GM19468 (cell line): ENCODE measurements at regions not wholly inside any gene's neighbourhood (a gene's known extent, or its start where the extent isn't known, plus 50 kb on each side); places are given as distances from the start of the nearest gene placed in this dataset.
"Not testable (repeated sequence)": the region's sequence is repeated elsewhere in the genome, so short reads cannot be mapped to it uniquely, and the experiment has no call there.

Source experiments
- ATAC-seq: cut with Tn5 transposase; IDR thresholded peaks from one replicate; pipeline ENCODE4 v1.9.1; 2021; ENCODE audit warnings: mild to moderate bottlenecking, moderate library complexity, moderate number of reproducible peaks; ENCODE audit not compliant: unreplicated experiment; ENCODE audit errors: extremely low read depth

DNA sequence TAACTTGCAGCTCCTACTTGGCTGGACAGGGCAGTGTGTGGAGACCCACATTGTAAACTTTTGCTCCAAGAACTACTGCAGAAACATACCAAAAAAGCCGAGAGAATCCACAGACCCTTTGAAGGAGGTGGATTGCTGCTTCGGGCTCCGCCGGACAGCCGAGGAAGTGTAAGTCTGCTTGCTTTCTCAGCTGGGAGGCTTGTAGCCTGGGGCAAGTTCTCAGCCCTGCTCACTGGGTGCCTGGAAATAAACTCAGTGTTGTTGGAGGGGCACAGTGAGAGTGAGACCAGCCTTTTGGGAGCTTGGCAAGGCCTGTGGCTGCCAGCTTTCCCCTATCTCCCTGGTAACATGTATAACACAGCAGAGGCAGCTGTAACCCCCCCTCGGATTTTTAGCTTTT lies 215.6 kb downstream of the SYK start:
- ATAC-seq: no peak

DNA sequence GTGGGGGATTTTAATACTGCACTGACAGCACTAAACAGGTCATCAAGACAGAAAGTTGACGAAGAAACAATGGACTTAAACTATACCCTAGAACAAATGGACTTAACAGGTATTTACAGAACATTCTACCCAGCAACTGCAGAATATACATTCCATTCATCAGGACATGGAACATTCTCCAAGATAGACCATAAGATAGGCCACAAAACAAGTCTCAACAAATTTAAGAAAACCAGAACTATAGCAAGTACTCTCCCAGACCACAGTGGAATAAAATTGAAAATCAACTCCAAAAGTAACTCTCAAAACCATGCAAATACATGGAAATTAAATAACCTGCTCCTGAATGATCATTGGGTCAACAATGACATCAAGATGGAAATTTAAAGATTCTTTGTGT lies 218.3 kb downstream of the SYK start:
- not testable (repeated sequence) for ATAC-seq

DNA sequence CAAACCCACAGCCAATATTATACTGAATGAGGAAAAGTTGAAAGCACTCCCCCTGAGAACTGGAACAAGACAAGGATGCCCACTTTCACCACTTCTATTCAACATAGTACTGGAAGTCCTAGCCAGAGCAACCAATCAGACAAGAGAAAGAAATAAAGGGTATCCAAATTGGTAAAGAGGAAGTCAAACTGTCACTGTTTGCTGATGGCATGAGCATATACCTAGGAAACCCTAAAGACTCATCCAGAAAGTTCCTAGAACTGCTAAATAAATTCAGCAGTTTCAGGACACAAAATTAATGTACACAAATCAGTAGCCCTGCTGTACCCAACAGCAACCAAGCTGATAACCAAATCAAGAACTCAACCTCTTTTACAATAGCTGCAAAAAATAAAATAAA lies 220.0 kb downstream of the SYK start:
- not testable (repeated sequence) for ATAC-seq

DNA sequence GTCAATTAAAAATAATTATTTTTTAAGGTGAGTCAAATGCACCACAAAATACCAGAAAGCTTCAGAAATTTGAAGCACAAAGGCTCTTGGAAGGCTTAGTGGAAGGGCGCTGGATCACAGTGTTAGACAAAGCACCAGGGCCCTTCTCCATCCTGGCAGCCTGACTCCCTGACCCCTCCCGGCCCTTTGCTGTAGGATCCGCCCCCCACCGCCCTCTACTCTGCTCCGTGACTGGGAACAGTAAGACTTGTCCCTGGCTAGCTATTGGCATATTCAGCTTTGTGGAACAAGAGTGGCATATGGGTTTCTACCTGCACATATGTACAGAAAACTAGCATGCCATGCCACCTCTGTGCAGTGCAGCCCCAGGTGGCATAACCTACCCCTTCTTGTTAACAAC lies 222.1 kb downstream of the SYK start:
- no peak for ATAC-seq

DNA sequence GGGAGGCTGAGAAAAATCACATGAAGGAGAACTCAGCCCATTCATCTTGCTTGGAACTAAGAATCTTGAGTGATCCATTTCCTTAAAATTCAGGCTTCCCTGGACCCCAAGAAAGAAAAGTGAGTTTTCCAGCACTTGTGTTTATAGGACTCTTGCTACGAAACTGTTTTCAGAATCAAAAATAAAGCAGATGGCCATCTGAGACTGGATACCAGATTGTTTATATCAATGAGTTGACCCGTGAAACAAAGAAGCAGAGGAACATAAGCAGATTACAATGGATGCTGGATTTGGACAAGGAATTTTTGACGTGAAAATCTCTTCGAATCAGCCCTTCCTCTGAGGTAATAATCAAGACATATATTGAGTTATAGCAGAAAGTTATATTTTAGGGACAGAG lies 223.2 kb downstream of the SYK start:
- ATAC-seq: no peak

DNA sequence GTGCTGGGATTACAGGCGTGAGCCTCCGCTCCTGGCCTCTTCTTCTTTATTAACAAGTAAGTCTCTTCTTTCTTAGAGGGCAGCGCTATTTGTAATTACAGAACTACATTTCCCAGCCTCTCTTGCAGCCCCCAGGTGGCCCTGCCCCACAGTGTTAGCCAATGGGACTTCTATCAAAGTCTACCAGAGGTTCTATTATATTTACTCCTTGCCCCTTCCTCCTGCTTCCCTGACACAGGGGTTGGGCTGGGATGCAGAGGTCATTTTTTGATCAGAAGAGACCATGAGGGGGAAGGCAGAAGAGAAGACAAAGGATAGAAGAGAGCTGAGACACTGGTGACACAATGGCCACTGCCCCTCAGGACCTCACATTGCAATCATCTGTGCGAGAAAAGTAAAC lies 224.2 kb downstream of the SYK start:
- ATAC-seq: no peak

DNA sequence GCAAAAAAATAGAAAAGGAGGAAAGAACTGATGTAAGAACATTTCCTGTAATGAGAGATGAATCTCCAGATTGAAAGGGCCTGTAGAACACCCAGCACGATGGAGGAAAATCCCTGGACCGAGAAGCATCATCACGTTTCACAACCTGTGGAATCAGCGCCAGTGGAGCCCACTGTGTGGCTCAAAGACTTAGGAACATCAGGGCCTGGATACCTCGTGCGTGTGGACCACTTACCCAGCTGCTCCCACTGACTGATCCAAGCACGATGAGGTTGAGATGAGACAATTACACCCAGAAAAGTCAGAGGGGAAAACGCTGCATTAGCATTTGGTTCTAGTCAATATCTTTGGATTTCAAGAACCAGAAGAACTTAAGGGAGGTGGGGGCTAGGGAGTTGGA lies 224.6 kb downstream of the SYK start:
- no peak for ATAC-seq

DNA sequence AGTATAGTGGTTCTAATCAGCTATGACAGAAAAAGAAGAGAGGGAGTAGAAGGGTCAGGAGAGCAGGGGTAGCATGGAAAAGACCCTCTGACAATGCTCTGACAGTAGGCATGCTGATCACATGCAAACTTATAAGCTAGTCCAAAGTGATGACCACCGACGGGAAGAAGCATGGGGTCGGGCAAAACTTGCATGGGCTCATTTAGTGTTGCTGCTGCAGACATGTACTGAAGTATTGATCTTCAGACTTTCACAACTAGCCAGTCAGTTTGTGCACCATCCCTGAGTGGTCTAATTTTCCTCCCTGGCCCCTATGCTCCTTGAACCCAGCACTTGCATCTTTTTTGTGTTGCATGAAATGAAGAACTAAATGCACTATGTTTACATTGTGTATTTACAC lies 225.4 kb downstream of the SYK start:
- ATAC-seq: no peak

DNA sequence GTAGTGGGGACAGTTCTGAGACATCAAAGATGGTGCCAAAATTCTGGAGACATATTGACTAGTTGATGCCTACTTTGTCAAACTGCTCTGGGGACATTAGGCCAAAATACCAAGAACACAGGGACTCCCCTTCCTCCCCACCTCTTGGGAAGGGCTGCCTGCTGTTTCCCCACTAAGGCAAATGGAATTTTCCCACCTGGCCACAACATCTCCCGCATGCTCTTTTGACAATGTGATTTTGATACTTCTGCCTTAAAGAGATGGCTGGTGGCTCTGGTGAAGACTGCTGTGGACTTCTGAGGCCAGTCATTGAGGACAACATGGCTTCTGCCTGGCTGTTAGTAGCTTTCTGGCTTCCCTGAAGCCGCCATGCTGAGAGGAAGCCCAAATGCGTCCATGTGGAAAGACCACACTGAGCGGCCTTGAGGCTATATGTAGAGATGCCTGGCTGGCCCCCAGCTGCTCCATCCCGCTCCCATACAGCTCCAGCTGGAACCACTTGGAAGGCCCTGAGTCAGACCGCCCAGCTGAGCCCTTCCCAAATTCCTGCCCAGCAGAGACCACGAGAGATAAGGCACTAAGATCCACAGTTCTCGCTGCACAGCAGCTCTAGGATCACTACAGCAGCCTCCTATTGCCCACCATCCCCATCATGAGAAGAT lies 226.7 kb downstream of the SYK start:
- no peak for ATAC-seq

DNA sequence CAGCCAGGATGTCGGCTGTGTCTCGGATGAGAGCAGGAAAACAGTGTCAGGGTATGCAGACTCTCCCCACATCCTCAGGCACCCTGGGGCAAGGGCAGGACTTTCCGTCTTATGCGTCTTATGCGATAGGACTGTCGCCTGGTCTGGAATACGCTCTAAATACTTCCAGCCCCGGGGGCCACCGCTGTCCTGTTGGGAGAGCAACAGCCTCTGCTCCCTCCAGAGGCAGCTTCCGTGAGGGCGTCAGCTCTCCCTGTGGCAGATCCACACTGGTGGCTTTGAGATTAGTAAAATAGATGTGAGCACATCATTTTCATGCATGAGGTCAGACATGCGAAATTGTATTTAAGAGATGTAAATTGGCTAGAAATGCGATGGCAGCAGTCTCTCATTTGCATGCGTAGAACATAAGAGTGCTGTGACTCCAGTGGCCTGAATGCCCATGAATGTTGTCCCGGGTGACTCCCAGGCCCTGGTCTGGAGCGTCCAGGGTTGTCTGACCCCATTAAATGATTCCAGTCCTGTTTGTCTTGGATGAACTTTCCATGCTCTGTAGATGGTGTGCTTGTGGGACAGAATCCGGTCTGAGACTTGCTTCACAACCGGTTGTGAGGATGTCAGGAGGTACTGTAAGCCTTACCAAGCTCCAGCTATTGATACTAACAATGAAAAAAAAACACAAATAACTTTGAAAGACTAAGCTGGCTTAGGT lies 228.2 kb downstream of the SYK start:
- no peak for ATAC-seq

DNA sequence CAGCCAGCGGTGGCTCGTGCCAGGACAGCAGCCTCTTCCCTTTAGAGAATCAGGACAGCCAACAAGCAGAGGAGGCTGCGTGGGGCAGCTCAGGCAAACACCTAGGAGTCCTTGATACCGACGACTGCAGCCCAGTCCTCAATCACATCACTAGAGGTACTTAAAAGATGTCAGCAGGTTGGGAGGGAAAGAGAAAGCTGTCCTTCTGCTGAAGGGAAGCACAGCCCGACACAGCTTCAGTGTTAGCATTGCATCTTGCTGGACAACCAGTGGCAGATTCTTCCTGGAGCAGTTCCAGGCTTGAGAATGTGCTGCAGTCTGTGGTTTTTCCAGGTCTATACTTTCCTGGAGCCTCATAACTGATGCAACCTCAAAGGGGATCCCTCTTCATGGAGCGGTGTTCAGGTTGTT lies 230.5 kb downstream of the SYK start:
- no peak for ATAC-seq

DNA sequence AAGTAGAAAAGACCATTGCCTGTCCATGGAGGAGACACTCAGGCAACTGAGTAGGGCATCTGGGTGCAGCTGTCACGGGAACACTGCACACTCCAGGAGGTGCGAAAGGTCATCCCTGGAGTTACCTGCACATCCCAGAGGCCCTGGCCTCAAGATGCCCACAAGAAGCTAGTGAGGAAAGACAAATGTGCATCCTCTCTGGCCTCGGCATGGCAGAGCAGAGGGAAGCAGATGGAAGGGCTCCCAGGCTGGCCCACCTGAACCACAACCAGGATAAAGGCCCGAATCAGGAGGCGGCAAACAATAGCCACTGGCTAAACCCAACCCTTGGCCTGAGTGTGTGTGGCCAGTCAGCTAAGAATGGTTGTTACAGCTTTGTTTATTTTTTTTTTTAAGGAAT lies 231.7 kb downstream of the SYK start:
- no peak for ATAC-seq

DNA sequence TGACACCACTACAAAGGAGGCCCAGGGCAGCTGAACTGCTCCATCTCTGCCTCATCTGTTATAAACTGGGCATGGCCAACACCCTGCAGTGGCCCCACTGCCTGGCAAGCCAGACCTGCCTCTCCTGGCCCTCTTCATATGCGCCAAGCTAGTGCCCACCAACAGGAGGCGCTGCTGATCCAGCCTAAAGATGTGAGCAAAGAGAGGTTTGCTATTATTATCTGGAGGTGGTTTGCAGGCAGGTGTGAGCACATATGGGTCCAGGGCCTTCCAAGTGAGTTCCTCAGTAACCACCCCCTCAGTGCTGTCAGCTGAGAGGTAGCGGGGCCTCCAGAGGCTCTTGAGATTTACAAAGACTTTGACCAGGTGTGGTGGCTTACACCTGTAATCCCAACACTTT lies 232.2 kb downstream of the SYK start:
- ATAC-seq: no peak

DNA sequence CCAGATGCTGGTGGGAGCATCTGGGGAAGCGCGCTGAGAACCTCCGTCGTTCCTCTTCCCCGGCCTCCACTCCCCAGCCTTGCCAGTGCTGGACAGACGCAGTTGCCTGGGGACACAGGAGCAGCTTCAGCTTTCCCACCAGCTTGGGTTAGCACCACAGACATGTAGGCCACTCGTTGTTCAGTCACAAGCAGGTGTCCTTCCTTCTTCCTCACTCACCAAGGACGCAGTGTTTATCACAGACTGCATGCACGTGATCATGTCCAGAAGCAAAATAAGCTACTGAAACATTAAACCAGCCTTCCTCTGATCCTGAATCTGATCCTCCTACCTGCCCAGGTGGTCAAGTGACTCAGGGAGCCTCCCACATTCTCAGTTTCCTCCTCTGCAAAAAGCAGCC lies 232.9 kb downstream of the SYK start:
- no peak for ATAC-seq

DNA sequence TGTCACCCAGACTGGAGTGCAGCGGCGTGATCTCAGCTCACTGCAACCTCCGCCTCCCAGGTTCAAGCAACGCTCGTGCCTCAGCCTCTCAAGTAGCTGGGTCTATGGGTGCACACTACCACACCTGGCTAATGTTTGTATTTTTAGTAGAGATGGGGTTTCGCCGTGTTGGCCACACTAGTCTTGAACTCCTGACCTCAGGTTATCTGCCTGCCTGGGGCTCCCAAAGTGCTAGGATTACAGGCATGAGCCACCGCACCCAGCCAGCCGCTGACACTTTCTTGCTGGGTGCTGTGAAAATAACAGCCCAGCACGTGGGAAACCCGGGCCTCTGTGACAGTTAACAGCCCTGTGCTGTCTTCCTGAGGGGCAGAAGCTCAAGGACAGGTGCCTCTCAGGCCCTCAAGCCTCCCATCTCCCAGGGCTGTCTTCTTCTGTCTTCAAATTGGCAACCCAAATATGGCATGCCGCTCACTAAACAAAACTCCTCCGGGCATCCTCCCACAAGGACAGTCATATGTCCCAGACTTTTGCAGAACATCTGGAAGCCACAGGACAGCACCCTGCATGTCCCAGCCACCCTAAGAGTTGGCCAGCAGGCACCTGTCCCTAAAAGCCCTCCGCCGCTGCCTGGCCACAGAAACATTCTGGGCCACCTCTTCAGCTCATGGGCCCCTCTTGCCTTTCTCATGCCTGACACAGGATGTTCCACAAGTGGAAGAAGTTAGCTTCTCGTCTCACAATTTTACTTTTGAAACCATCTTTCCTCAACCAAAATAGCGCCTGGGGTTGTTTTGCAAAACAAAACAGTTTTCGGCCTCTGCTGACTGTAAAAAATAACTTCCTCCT lies 233.6 kb downstream of the SYK start:
- no peak for ATAC-seq

DNA sequence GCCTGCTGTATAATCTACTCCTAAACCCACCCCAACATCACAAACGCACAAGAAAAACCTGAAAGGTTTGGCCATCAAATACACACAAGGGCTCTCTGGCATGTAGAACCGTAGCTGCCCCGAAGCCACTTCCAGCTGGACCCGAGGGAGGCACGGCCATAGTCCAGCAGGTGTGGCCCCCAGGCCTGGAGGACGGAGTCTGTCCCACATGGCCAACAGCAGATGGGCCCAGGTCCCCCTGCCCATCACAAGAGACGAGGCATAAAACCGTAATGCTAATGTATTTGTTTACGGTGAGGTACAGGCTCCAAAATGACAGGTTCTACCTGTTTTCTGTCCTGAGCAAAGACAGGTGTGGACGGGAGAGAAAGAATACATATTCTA lies 234.2 kb downstream of the SYK start:
- no peak for ATAC-seq

DNA sequence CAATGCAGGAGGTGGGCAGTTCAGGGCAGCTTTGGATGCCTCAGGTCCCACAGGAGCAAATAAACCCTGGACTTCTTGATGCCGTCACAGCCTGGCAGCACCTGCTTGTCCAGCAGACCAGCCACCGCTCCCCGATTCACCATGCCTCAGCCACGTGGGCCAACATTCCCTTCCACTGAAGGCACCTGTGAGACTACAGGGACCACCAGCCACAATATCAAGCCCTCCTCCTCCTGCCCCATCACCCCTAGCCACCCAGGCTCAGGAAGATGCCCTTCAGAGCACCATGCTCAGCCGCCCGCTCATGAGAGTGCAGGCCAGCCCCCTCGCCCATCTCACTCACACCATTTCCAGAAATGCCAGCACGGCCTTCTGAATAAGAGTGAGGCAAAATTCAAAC lies 234.7 kb downstream of the SYK start:
- no peak for ATAC-seq

DNA sequence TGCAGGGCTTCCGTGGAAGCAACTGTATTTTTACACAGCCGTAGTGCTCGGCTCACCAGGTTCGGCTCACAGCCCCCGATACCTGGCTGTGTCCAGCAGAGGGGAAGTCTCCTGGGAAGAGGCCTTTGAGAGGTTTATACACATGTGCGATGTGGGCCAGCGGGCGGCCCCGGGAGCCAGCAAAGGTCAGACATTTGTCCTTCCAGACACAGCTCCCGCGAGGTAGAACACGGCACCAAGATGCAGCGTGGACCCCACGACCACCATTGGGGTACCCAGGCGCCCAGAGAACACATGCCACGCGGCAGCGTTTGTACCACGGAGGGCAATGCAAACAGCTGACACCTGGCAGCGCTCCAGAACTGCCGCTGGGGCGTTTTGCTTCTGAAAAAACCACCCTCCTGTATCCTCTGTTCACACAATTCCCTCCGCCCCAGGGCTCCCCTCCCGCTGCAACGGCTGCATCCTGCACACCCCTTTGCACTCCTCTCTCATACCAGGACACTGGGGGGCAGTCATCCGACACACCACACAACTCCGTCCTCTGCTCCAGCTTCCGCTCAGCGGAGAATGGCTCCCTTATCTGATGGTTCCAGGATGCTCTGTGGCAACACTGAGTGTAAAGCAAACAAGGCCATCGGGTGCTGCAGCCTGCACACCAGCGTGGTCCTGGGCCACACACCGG lies 235.3 kb downstream of the SYK start:
- peak; percentile 35 for ATAC-seq

DNA sequence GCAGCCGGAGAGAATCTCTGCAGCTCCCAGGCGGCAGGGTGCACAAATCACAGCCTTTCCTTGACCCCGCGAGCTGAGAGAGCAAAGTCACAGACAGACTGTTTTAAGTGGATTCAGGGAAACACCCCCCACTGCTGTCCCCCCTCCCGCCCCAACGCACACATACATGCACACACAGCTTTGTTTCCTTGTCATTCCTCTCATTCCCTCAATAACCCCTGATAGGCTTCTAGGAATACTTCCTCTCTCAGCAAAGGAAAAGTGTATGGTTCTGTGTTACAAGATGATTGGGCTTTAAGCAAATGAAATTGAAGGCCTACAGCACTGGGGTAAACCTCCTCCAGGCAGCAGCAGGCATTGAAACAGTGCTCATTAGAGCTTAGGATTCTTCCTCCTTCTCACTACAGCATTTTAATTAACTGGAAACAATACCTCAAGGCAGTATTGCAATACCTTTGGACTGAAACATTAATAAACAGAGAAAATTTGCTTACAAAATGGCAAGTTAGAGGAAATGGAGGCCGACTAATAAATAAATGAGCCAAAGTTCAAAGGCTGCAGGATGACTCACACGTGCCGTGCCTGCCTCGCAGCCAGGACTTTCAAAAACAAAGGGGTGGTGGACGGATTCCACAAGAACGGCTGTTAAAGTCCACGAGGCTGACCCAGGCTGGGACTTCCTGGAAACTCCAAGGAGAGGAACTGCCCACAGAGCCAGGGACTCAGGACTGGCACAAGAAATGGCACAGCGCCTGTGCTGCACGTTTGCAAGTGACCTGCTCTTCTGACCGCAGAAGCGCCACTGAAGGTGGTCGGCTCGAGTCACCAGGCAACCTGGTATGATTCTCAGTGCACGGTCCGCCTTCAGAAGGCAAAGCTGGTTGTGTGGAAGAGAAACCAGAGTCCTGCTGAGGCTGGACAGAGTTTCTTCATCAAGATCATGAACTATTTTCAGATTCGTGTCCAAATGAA lies 236.2 kb downstream of the SYK start:
- no peak for ATAC-seq
